ENCODE measurements at regions not wholly inside any gene's neighbourhood (a gene's known extent, or its start where the extent isn't known, plus 50 kb on each side); places are given as distances from the start of the nearest gene placed in this dataset.

DNA sequence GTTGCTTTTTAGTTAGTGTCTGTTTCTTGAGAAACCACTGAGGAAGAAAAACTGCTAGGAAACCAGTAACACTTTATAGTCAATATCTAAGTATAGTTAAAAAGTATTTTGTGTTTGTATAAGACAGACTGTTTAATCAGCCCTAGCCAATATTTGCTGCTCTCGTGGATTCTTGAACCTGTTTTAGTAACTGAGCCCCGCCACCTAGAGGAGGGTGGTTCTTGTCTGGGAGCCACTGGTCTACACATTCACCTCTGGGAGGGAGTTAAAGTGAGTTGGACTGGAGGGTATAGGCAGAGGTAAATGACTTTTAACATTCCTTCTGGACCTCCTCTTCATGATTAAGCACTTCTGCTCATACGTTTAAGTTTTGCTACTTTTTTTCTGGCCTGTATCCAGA lies 117.2 kb downstream of the SPATA31D1 start:
- Histone ChIP-seq H3T11ph (ENCODE audit: low read length) (no peak overlapping the region), H3K9me3 (ENCODE audit: control insufficient read depth, low read depth, low read length) (no peaks in the 10 kb centered on the region), H3K23me2 (ENCODE audit: insufficient read length, low read depth, low read length, poor library complexity, severe bottlenecking) (no peaks in the 10 kb centered on the region), H2BK120ac (ENCODE audit: low read depth, low read length, poor library complexity, severe bottlenecking) (no peak overlapping the region), H3K79me2 (ENCODE audit: insufficient read depth, low read length) (no peaks in the 10 kb centered on the region), H3K56ac (ENCODE audit: insufficient read length, low read depth, low read length) (no peak overlapping the region), H2BK15ac (ENCODE audit: low read depth, low read length) (no peak overlapping the region), H3K4me1 (ENCODE audit: insufficient read depth, low read length) (peaks cover 2% of the 10 kb centered on the region; the same call in 1 of the 2 replicates), H2AFZ (ENCODE audit: low read length) (no peak overlapping the region), H4K91ac (ENCODE audit: insufficient read length, low read depth, low read length) (no peak overlapping the region), H2BK12ac (ENCODE audit: insufficient read length, low read depth, low read length) (no peak overlapping the region), H3K18ac (ENCODE audit: insufficient read length, low read depth, low read length) (no peak overlapping the region), H3K9ac (ENCODE audit: extremely low read depth, insufficient read length, low read length) (no peak overlapping the region), H4K8ac (replicated peaks; ENCODE audit: insufficient read length, low read depth, low read length) (no peak overlapping the region), H2BK5ac (ENCODE audit: insufficient read length, low read length) (no peak overlapping the region), H3K27ac (ENCODE audit: insufficient read length, low read depth, low read length) (no peak overlapping the region), H3K4me2 (ENCODE audit: insufficient read depth, insufficient read length, low read length) (no peak overlapping the region), H2BK20ac (ENCODE audit: low read depth, low read length, poor library complexity, severe bottlenecking) (no peak overlapping the region), H3K23ac (ENCODE audit: insufficient read length, low read depth, low read length) (no peak overlapping the region), H3K14ac (ENCODE audit: insufficient read depth, low read length) (no peak overlapping the region), H2AK5ac (ENCODE audit: insufficient read length, low read length) (no peak overlapping the region), H4K5ac (ENCODE audit: insufficient read length, low read depth, low read length) (no peak overlapping the region), H4K20me1 (ENCODE audit: control insufficient read depth, insufficient read depth, insufficient read length) (no peaks in the 10 kb centered on the region), H3K79me1 (ENCODE audit: insufficient read depth, low read depth, low read length, poor library complexity, severe bottlenecking) (no peaks in the 10 kb centered on the region), H3K4ac (ENCODE audit: low read depth, low read length) (no peak overlapping the region), H3K27me3 (ENCODE audit: insufficient read depth, low read length) (no peaks in the 10 kb centered on the region)
- Mint-ChIP-seq H3K27ac (no peak overlapping the region; a peak in 1 of 7 replicates), H3K36me3 (ENCODE audit: insufficient read depth in 1 of 3, low read depth in 3 of 3) (peaks cover 5 to 9% (median 6%) of the 10 kb centered on the region in 3 experiments; a peak in 5 of 7 replicates), H3K27me3 (ENCODE audit: low read depth) (no peaks in the 10 kb centered on the region), H3K4me3 (no peak overlapping the region), H3K4me1 (peaks cover 15 to 17% of the 10 kb centered on the region in 2 experiments), H3K9me3 (peaks cover 8 to 11% of the 10 kb centered on the region in 2 experiments)
- DNase-seq, result no peak
- WGBS (ENCODE audit: extremely low coverage, insufficient read length, low lambda C conversion rate), result no CpG with 5 or more reads among the region's 3 CpGs
- TF ChIP-seq, protein P1, sequence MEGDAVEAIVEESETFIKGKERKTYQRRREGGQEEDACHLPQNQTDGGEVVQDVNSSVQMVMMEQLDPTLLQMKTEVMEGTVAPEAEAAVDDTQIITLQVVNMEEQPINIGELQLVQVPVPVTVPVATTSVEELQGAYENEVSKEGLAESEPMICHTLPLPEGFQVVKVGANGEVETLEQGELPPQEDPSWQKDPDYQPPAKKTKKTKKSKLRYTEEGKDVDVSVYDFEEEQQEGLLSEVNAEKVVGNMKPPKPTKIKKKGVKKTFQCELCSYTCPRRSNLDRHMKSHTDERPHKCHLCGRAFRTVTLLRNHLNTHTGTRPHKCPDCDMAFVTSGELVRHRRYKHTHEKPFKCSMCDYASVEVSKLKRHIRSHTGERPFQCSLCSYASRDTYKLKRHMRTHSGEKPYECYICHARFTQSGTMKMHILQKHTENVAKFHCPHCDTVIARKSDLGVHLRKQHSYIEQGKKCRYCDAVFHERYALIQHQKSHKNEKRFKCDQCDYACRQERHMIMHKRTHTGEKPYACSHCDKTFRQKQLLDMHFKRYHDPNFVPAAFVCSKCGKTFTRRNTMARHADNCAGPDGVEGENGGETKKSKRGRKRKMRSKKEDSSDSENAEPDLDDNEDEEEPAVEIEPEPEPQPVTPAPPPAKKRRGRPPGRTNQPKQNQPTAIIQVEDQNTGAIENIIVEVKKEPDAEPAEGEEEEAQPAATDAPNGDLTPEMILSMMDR (conservative IDR thresholded peaks at IDR 0.05), result peak; percentile 43
